Tongue (tissue), 1 donor: ENCODE measurements at regions not wholly inside any gene's neighbourhood (a gene's known extent, or its start where the extent isn't known, plus 50 kb on each side); places are given as distances from the start of the nearest gene placed in this dataset.
A peak's percentile ranks its signal among the peaks of the same experiment; 100 is the strongest.

Source experiments
- DNase-seq: peaks from one replicate; pipeline ENCODE4 v3.0.0-alpha.2; 2015

- DNase-seq: no peak
These were observed 116.0 kb upstream of the SLC28A3 start for GRCh38 chr9:84456527-84456926.

- no peak for DNase-seq
These were observed 120.1 kb upstream of the SLC28A3 start for GRCh38 chr9:84460695-84461094.

- DNase-seq: no peak
These were observed 122.7 kb upstream of the SLC28A3 start for GRCh38 chr9:84463272-84463671.

GRCh38 chr9:84466580-84467285, 126.2 kb upstream of the SLC28A3 start:
- DNase-seq: no peak

- no peak for DNase-seq
These were observed 131.3 kb upstream of the SLC28A3 start for GRCh38 chr9:84471816-84472215.

- no peak for DNase-seq
These were observed 138.4 kb upstream of the SLC28A3 start for GRCh38 chr9:84478996-84479395.

GRCh38 chr9:84480071-84480470, 139.5 kb upstream of the SLC28A3 start:
- no peak for DNase-seq

GRCh38 chr9:84481231-84481630, 140.7 kb upstream of the SLC28A3 start:
- DNase-seq: no peak

GRCh38 chr9:84481636-84482218, 141.2 kb upstream of the SLC28A3 start:
- DNase-seq: no peak

- DNase-seq: no peak
These were observed 142.0 kb upstream of the SLC28A3 start for GRCh38 chr9:84482607-84483006.

GRCh38 chr9:84484172-84484571, 143.6 kb upstream of the SLC28A3 start:
- no peak for DNase-seq

- DNase-seq: no peak
These were observed 145.0 kb upstream of the SLC28A3 start for GRCh38 chr9:84485539-84485938.

GRCh38 chr9:84486663-84487062, 146.1 kb upstream of the SLC28A3 start:
- DNase-seq: no peak

- DNase-seq: no peak
These were observed 149.8 kb upstream of the SLC28A3 start for GRCh38 chr9:84490206-84490841.

- DNase-seq: no peak
These were observed 150.3 kb upstream of the SLC28A3 start for GRCh38 chr9:84490842-84491325.

- DNase-seq: peak; percentile 49
These were observed 152.0 kb upstream of the SLC28A3 start for GRCh38 chr9:84492366-84493159.

GRCh38 chr9:84493284-84493947, 152.9 kb upstream of the SLC28A3 start:
- DNase-seq: peak; percentile 16

GRCh38 chr9:84499969-84500582, 159.5 kb upstream of the SLC28A3 start:
- no peak for DNase-seq

GRCh38 chr9:84500826-84501225, 160.3 kb upstream of the SLC28A3 start:
- no peak for DNase-seq

- DNase-seq: no peak
These were observed 161.0 kb upstream of the SLC28A3 start for GRCh38 chr9:84501587-84501986.

GRCh38 chr9:84502066-84502465, 161.5 kb upstream of the SLC28A3 start:
- DNase-seq: no peak

- no peak for DNase-seq
These were observed 163.8 kb upstream of the SLC28A3 start for GRCh38 chr9:84504360-84504759.
